CD1c-positive myeloid dendritic cell (primary cell): ENCODE measurements at regions not wholly inside any gene's neighbourhood (a gene's known extent, or its start where the extent isn't known, plus 50 kb on each side); places are given as distances from the start of the nearest gene placed in this dataset.

Experiments used
- DNase-seq: peaks from one replicate; pipeline ENCODE4 v3.0.0-alpha.2; 2016; ENCODE audit errors: extremely low spot score

DNA sequence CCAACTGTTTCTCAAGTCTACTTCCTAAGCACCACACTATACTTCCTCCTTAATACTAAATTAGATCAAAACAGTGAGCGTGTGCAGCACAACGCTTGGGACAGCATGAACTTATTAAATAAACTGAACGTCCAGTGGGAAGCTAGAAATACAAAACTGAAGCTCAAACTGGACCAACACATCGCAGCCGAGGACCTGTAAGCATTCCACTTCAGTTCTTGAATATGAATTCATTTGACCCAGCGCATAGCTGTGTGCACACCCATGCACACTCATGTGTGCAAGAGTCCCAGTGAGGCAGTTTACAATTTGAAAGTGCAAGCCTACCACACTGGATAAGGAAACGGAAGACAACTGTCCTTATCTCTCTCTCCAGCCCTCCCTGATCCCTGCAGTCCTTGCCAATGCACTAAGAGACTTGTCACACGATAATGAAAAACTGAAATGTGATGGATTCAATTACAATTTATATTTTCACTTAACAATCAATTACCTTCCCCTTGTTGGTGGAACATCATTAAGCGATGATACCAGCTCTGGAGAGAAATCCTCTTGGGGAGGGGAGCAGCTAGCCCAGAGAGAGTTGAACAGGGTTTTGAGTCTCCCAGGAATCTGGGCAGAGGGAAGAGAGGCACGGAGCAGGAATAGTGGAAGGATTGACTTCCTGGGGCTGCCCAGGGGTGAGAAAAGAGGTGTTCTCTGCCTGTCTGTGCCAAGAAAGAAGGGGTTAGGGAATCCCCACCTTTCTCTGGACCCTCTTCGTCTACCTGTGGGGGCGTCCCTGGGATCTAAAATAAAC lies 186.5 kb upstream of the KLHL29 start:
- no peak for DNase-seq

DNA sequence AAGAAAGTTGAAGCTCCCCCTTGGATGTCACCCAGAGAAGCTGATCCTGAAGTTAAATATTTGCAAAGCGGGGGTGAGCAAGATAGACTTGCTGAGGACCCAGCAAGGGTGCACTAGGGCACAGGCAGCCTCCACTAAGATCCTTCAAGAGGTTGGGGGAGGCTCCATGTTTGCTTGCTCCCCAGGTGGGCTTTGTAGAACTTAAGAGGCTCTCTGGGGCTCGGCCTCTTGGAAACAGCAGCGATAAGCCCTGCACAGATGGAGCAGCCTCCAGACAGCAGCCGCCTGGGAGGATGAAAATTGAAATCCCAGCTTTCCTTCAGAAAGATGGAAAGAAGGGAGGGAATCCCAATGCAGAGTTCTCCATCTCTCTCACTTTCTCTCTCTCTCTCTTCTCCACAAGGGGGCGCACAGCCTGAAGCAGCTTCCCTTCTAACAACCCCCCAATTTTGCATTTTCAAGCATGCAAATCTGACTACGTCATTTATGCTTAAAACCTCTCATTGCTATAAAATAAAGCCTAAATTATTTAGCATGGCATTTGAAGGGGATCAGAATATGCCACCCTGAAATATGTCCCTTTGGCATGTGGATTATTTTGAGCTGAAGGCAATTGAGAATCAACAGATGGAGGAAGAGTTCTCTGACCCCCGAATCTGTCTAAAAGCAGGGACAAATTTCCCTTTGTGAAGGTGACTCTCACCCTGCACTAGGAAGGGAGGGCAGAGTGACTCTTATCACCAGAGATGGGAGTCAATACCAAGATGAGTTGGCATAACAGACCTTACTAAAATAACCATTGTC lies 185.7 kb upstream of the KLHL29 start:
- no peak for DNase-seq

- DNase-seq, result no peak
Measured at GRCh38 chr2:23200068-23200786, 184.8 kb upstream of the KLHL29 start.

DNA sequence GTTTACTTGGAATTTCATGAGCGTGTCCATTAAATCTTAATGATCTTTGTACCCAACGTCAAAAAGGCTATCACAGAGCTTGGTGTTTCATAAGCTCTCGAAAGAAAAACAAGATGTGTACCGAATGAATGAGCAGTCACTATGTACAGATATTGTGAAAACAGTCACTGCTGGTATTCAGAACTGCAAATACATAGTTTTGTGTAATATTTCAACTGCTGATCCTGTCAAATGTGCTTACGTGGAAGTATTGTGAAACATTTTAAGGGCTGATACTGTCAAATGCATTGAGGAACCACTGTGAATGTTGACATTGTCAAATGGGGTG lies 184.2 kb upstream of the KLHL29 start:
- no peak for DNase-seq

GRCh38 chr2:23203383-23203782 lies 181.6 kb upstream of the KLHL29 start:
- no peak for DNase-seq

- DNase-seq, result no peak
Measured at GRCh38 chr2:23204685-23205242, 180.2 kb upstream of the KLHL29 start.

DNA sequence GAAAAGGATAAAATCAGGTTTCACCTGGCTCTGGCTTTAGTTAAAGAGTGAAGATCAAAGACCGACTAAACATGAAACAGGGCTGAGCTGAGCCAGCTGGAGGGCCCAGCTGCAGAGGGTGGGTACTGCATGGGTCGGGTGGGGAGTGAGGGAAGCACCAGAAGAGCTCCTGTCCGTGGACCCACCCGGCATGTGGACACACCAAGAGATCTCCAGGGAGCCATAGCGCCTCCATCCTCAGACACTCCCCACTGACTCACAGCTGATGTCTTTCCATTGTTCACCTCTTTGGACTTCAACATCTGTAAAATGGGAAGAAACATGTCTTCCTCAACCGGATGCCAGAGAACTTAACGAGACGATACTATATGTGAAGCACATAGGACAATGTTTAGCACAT lies 178.3 kb upstream of the KLHL29 start:
- no peak for DNase-seq

DNA sequence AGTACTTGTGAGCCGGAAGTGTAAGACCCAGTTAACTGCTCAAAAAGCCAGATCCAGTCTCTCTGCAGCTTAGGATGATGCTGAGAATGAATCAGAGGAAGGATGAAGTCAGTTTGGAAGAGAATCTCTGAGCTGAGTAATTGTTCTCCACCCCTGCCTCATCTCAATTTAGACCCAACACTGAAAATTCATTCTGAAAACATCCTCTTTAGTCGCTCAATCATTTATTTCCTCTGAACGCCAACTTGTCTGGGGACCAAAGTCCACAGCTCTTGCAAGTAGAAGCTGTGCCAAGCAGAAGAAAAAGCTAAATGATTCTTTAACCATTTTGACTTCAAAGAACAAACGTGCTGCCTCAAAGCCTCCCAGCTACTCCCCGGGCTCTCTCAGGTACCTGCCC lies 177.1 kb upstream of the KLHL29 start:
- DNase-seq, result no peak

- no peak for DNase-seq
Measured at GRCh38 chr2:23208339-23208738, 176.6 kb upstream of the KLHL29 start.

DNA sequence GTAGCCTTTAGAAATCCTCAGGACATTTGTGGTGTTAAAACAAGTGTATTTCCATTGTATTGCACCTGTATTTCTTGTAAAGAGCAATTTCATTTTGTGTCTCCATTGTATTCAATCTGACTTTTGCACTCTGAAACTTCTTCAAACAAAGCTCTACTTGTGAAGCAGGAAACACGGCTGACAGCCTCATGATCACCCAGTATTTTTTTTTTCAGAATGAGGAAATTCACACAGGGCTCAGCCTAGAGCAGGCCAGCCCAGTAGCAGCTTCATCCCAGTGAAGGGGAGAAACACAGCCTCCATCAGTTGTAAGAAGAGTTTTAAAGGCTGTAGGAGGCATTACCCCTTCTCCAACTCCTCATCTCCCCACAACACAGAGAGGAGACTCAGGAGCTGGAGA lies 175.9 kb upstream of the KLHL29 start:
- no peak for DNase-seq

DNA sequence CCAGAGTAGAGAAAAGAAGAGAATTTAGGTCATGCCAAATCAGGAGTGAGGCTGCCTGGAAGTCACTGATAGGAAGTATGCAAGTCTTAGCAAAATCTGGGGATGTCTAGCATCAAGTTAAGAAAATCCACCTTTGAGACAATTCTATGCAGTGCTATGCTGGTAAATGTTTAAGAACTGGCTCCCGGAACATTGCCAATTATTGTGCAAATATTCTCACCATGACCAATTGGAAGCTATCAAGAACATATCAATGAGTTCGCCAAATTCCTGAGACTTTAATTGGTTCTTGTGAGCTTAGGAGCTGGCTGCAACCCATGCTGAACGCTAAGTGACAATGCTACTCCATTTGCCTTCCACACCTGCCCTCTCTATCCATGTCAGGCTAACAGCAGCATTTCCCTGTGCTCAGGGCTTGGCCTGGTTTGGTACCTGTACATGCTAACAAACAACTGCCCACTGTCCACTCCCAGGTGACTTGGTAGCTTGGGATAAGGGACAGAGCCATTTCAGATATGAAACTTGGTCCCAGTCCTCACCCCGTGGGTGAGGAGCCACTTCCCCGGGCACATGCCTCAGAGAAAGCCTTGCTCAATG lies 172.9 kb upstream of the KLHL29 start:
- DNase-seq, result no peak

- DNase-seq, result no peak
Measured at GRCh38 chr2:23213196-23213595, 171.8 kb upstream of the KLHL29 start.

GRCh38 chr2:23215016-23215415 lies 170.0 kb upstream of the KLHL29 start:
- DNase-seq, result no peak

- no peak for DNase-seq
Measured at GRCh38 chr2:23219666-23220065, 165.3 kb upstream of the KLHL29 start.

DNA sequence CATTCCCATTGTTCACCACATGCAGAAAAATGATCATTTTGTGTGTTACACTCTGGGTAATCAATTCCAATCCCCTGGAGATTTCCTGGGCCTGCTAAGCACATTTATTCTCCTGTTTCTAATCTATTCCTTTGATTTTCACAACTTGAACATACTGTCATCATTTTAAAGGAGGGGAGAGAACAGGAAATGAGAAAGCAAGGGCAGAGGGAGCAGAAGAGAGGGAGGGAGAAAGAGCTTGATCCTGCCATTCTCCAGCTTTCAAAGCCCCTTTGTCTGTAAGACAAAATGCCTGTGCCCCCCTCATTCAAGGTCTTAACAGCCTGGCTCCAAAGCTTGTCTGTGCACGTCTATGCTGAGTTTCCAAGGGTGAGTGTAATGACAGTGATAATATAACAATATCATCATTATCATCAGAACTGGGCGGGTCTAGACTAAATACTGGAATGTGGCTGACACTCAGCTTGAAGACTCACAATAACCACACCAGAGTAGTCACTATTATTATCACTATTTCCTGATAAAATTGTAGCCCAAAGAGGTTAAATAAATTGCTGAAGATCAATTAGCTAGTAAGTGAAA lies 164.4 kb upstream of the KLHL29 start:
- DNase-seq, result no peak

DNA sequence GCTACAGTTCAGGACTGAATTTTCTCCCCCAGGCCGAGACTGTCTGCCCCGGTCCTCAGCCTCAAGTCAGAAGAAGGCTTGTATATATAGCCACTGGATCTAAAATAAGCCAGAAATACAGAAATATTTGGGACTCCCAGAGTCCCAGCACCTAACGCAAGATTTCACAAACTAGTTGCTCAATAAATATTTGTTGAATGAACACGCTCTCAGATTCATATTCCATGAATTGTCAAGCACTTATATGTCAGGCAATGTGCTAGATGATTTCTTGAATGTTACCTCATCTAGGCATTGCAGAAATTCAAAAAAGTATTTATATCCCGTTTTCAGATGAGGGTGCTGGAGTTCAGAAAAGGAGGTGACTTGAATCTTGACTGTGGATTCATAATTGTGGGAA lies 163.7 kb upstream of the KLHL29 start:
- no peak for DNase-seq

DNA sequence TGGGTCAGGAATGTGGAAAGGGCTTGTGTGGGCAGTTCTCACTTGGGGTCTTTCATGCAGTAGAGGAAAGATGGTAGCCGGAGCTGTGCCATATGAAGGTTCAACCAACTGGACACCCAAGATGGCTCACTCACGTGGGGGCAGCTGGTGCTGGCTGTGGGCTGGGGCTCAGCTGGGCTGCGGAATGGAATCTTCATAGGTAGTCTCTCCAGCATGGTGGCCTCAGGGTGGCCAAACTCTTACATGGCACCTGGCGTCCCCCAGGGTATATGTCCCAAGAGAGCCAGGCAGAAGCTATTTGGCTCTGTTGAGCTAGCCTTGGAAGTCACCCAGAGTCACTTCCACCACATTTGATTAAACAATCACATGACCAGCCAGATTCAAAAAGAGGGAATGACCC lies 163.1 kb upstream of the KLHL29 start:
- no peak for DNase-seq

GRCh38 chr2:23230885-23231284 lies 154.1 kb upstream of the KLHL29 start:
- DNase-seq, result no peak

GRCh38 chr2:23231865-23232264 lies 153.1 kb upstream of the KLHL29 start:
- no peak for DNase-seq

DNA sequence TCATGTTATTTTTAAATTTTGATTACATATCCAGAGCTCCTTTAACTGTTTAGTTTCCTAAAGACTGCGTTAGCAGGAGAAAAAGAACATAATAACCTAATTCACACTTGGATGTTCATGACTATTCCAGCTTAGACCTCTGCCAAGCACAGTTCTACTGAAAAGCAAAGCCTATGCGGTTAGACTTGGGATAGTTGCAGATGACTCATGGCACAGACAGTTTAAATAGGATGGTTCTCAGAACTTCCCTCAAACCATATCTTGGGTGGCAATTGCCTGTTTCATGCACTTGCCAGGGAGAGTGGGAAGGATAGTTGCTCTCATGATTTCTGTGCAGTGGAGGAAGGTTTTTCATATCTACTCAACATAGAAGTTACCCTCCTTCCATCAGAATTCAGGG lies 149.7 kb upstream of the KLHL29 start:
- DNase-seq, result no peak

- DNase-seq, result no peak
Measured at GRCh38 chr2:23235736-23236135, 149.2 kb upstream of the KLHL29 start.

DNA sequence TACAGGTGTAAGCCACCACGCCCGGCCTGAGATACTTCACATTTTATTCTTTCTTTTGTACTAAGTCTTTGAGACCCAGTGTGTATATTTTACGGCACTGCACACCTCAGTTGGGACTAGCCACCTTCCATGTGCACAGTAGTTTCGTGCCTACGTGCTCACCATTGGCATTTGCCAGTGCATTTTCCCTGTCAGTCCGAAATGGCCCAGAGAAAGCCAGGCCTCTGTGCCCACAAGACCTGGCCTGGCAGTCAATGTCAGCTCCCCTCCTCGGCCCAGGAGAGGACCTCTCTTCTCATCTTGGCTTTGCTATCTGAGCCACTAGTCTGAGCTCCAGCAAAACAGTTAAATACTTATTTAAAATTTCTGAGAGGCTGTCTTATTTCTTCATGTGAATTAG lies 147.8 kb upstream of the KLHL29 start:
- DNase-seq, result no peak
